H9 (cell line): ENCODE measurements at regions not wholly inside any gene's neighbourhood (a gene's known extent, or its start where the extent isn't known, plus 50 kb on each side); places are given as distances from the start of the nearest gene placed in this dataset.

Experiments used
- DNase-seq: peaks from one replicate; pipeline ENCODE4 v3.0.0-alpha.2; 2017
- H2AFZ ChIP-seq: one replicate; pipeline ENCODE4 v1.6.1; 2013; ENCODE audit warnings: mild to moderate bottlenecking, low read length, control low read depth, moderate library complexity
- H2AK5ac ChIP-seq: 2 replicates; pipeline ENCODE4 v1.6.1; 2013; ENCODE audit warnings: low read length, control low read depth, mixed read lengths; ENCODE audit not compliant: insufficient read length
- H2BK120ac ChIP-seq: one replicate; pipeline ENCODE4 v1.6.1; 2013; ENCODE audit warnings: low read depth, mild to moderate bottlenecking, low read length, control low read depth, inconsistent platforms; ENCODE audit not compliant: poor library complexity, severe bottlenecking
- H2BK12ac ChIP-seq: 2 replicates; pipeline ENCODE4 v1.6.1; 2013; ENCODE audit warnings: low read length, control low read depth, mixed read lengths, low read depth; ENCODE audit not compliant: insufficient read length
- H2BK15ac ChIP-seq: 2 replicates; pipeline ENCODE4 v1.6.1; 2013; ENCODE audit warnings: low read depth, low read length, control low read depth
- H2BK20ac ChIP-seq: one replicate; pipeline ENCODE4 v1.6.1; 2013; ENCODE audit warnings: low read depth, mild to moderate bottlenecking, low read length, control low read depth, inconsistent platforms; ENCODE audit not compliant: poor library complexity, severe bottlenecking
- H2BK5ac ChIP-seq: 2 replicates; pipeline ENCODE4 v1.6.1; 2013; ENCODE audit warnings: low read length, control low read depth, mixed read lengths; ENCODE audit not compliant: insufficient read length
- H3K14ac ChIP-seq: 2 replicates; pipeline ENCODE4 v1.6.1; 2013; ENCODE audit warnings: low read length, control low read depth; ENCODE audit not compliant: insufficient read depth
- H3K18ac ChIP-seq: 2 replicates; pipeline ENCODE4 v1.6.1; 2013; ENCODE audit warnings: low read depth, mild to moderate bottlenecking, mixed read lengths, low read length, control low read depth; ENCODE audit not compliant: insufficient read length
- H3K23ac ChIP-seq: 2 replicates; pipeline ENCODE4 v1.6.1; 2013; ENCODE audit warnings: low read length, control low read depth, mixed read lengths, low read depth; ENCODE audit not compliant: insufficient read length
- H3K23me2 ChIP-seq: 2 replicates; pipeline ENCODE4 v1.6.1; 2013; ENCODE audit warnings: low read depth, mild to moderate bottlenecking, mixed read lengths, low read length, control low read depth; ENCODE audit not compliant: insufficient read length, poor library complexity, severe bottlenecking
- H3K27ac ChIP-seq: 2 replicates; pipeline ENCODE4 v1.5.1; 2013; ENCODE audit warnings: low read length, control low read depth, mixed read lengths, low read depth; ENCODE audit not compliant: insufficient read length
- H3K27me3 ChIP-seq: 2 replicates; pipeline ENCODE4 v1.6.1; 2013; ENCODE audit warnings: low read length, control low read depth, inconsistent platforms; ENCODE audit not compliant: insufficient read depth
- H3K4ac ChIP-seq: 2 replicates; pipeline ENCODE4 v1.6.1; 2013; ENCODE audit warnings: low read depth, mild to moderate bottlenecking, control low read depth, inconsistent platforms, low read length, moderate library complexity
- H3K4me1 ChIP-seq: 2 replicates; pipeline ENCODE4 v1.6.1; 2013; ENCODE audit warnings: low read length, control low read depth, inconsistent platforms; ENCODE audit not compliant: insufficient read depth
- H3K4me2 ChIP-seq: 2 replicates; pipeline ENCODE4 v1.6.1; 2013; ENCODE audit warnings: low read length, control low read depth, mixed read lengths; ENCODE audit not compliant: insufficient read length, insufficient read depth
- H3K56ac ChIP-seq: 2 replicates; pipeline ENCODE4 v1.6.1; 2013; ENCODE audit warnings: low read depth, mild to moderate bottlenecking, mixed read lengths, low read length, control low read depth; ENCODE audit not compliant: insufficient read length
- H3K79me1 ChIP-seq: 2 replicates; pipeline ENCODE4 v1.6.1; 2013; ENCODE audit warnings: low read depth, mild to moderate bottlenecking, moderate library complexity, low read length, control low read depth, inconsistent platforms; ENCODE audit not compliant: insufficient read depth, poor library complexity, severe bottlenecking
- H3K79me2 ChIP-seq: 2 replicates; pipeline ENCODE4 v1.6.1; 2013; ENCODE audit warnings: low read length, control low read depth, inconsistent platforms; ENCODE audit not compliant: insufficient read depth
- H3K9ac ChIP-seq: 2 replicates; pipeline ENCODE4 v1.6.1; 2013; ENCODE audit warnings: low read length, control low read depth, mixed read lengths; ENCODE audit not compliant: insufficient read length; ENCODE audit errors: extremely low read depth
- H3K9me3 ChIP-seq: one replicate; pipeline ENCODE4 v1.6.1; 2013; ENCODE audit warnings: low read depth, low read length, inconsistent platforms; ENCODE audit not compliant: control insufficient read depth
- H3T11ph ChIP-seq: one replicate; pipeline ENCODE4 v1.6.1; 2013; ENCODE audit warnings: mild to moderate bottlenecking, low read length, control low read depth, inconsistent platforms
- H4K20me1 ChIP-seq: one replicate; pipeline ENCODE4 v1.6.1; 2013; ENCODE audit not compliant: control insufficient read depth, insufficient read length, insufficient read depth
- H4K5ac ChIP-seq: 2 replicates; pipeline ENCODE4 v1.6.1; 2013; ENCODE audit warnings: low read depth, mild to moderate bottlenecking, mixed read lengths, low read length, control low read depth; ENCODE audit not compliant: insufficient read length
- H4K8ac ChIP-seq: replicated peaks from 2 replicates; pipeline ENCODE4 v1.6.1; 2013; ENCODE audit warnings: low read length, control low read depth, mixed read lengths, low read depth; ENCODE audit not compliant: insufficient read length
- H4K91ac ChIP-seq: 2 replicates; pipeline ENCODE4 v1.6.1; 2013; ENCODE audit warnings: low read depth, mild to moderate bottlenecking, moderate library complexity, mixed read lengths, low read length, control low read depth; ENCODE audit not compliant: insufficient read length
- H3K27ac Mint-ChIP-seq, 3 experiments: 2 replicates in 2 of 3; 3 replicates in 1 of 3; pipeline ENCODE4 v1.8.0; 2020 to 2021; ENCODE audit warnings: mixed read lengths in 3 of 3, mild to moderate bottlenecking in 1 of 3, moderate library complexity in 1 of 3
- H3K27me3 Mint-ChIP-seq: 2 replicates; pipeline ENCODE4 v1.8.0; 2021; ENCODE audit warnings: low read depth, mild to moderate bottlenecking, moderate library complexity, mixed read lengths
- H3K36me3 Mint-ChIP-seq, 3 experiments: 2 replicates in 2 of 3; 3 replicates in 1 of 3; pipeline ENCODE4 v1.8.0; 2020 to 2021; ENCODE audit warnings: low read depth in 3 of 3, mixed read lengths in 3 of 3; ENCODE audit not compliant: insufficient read depth in 1 of 3
- H3K4me1 Mint-ChIP-seq, 2 experiments: 2 replicates each; pipeline ENCODE4 v1.8.0; 2020; ENCODE audit warnings: mixed read lengths in 2 of 2
- H3K4me3 Mint-ChIP-seq, 2 experiments: 2 replicates in 1 of 2; 3 replicates in 1 of 2; pipeline ENCODE4 v1.8.0; 2020 to 2021; ENCODE audit warnings: mild to moderate bottlenecking in 2 of 2, mixed read lengths in 2 of 2, moderate library complexity in 1 of 2
- H3K9me3 Mint-ChIP-seq, 2 experiments: 2 replicates in 1 of 2; 3 replicates in 1 of 2; pipeline ENCODE4 v1.8.0; 2020; ENCODE audit warnings: mild to moderate bottlenecking in 2 of 2, mixed read lengths in 2 of 2, moderate library complexity in 1 of 2
- CTCF ChIP-seq: fragments of 200-600 bp; sonication (generic); conservative IDR thresholded peaks from 3 replicates; pipeline ENCODE4 v1.8.0; 2021; ENCODE audit warnings: antibody characterized with exemption, mild to moderate bottlenecking
- WGBS: extraction: QIAGEN DNeasy Blood & Tissue Kit; methylation state at CpG from one replicate; pipeline ENCODE4 v1.1.7; 2013; ENCODE audit warnings: missing lambda C conversion rate, low lambda C conversion rate, mixed read lengths; ENCODE audit not compliant: insufficient read length; ENCODE audit errors: extremely low coverage; 5-methylcytosine and 5-hydroxymethylcytosine counted together

GRCh38 chr18:66110607-66111006, 359.8 kb downstream of the CDH7 start:
- no peaks in the 10 kb centered on the region for H3K9me3 ChIP-seq
- Mint-ChIP-seq H3K4me3 (no peak overlapping the region), H3K27me3 (no peaks in the 10 kb centered on the region), H3K4me1 (peaks cover 3 to 4% of the 10 kb centered on the region in 2 experiments; a peak in 3 of 4 replicates), H3K9me3 (no peaks in the 10 kb centered on the region), H3K27ac (no peak overlapping the region), H3K36me3 (no peaks in the 10 kb centered on the region)
- no peak overlapping the region for H2BK120ac ChIP-seq
- H3K4ac ChIP-seq = no peak overlapping the region
- no peak overlapping the region for H2BK15ac ChIP-seq
- H2AK5ac ChIP-seq = no peak overlapping the region
- DNase-seq = no peak
- no peak for TF ChIP-seq CTCF
- H3K9ac ChIP-seq = no peak overlapping the region
- H2BK12ac ChIP-seq = no peak overlapping the region
- H3K14ac ChIP-seq = no peak overlapping the region
- H3K27ac ChIP-seq = no peak overlapping the region
- no peak overlapping the region for H3T11ph ChIP-seq
- H4K20me1 ChIP-seq = no peaks in the 10 kb centered on the region
- no peak overlapping the region for H2BK5ac ChIP-seq
- no peak overlapping the region for H2AFZ ChIP-seq
- H3K4me1 ChIP-seq = no peaks in the 10 kb centered on the region
- no peaks in the 10 kb centered on the region for H3K79me1 ChIP-seq
- no peaks in the 10 kb centered on the region for H3K79me2 ChIP-seq
- H3K4me2 ChIP-seq = no peak overlapping the region
- H4K5ac ChIP-seq = no peak overlapping the region
- H3K23me2 ChIP-seq = no peaks in the 10 kb centered on the region
- no peak overlapping the region for H3K23ac ChIP-seq
- no peak overlapping the region for H4K91ac ChIP-seq
- H3K27me3 ChIP-seq = no peaks in the 10 kb centered on the region
- no peak overlapping the region for H3K56ac ChIP-seq
- no peak overlapping the region for H3K18ac ChIP-seq
- no peak overlapping the region for H2BK20ac ChIP-seq
- no CpG with 5 or more reads among the region's 1 CpG for WGBS
- no peak overlapping the region for H4K8ac ChIP-seq
